Suppressor macrophage (primary cell): ENCODE measurements at regions not wholly inside any gene's neighbourhood (a gene's known extent, or its start where the extent isn't known, plus 50 kb on each side); places are given as distances from the start of the nearest gene placed in this dataset.

ENCODE experiments used
- DNase-seq, 4 experiments: peaks; one replicate each; pipeline ENCODE4 v3.0.0-alpha.2; 2020 to 2022

DNA sequence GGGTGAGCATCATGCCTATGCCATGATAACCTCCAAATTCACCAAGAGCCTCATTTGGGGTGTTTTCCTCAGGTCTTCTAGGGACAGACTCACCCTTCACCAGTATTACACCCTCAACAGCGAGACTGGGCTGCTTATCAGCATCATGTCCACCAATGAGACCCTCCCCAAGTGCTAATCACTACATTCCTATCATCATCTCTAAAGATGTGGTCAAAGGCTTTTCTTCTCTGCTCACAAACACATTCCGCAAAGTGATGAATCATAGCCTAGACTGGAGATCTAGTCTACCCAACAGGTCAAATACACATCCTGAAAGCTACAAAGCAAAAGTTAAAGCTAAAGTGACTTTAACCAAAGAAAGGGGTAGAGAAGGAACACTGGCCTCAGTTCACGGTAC lies 75.3 kb upstream of the C7orf33 start:
- no peak for DNase-seq

DNA sequence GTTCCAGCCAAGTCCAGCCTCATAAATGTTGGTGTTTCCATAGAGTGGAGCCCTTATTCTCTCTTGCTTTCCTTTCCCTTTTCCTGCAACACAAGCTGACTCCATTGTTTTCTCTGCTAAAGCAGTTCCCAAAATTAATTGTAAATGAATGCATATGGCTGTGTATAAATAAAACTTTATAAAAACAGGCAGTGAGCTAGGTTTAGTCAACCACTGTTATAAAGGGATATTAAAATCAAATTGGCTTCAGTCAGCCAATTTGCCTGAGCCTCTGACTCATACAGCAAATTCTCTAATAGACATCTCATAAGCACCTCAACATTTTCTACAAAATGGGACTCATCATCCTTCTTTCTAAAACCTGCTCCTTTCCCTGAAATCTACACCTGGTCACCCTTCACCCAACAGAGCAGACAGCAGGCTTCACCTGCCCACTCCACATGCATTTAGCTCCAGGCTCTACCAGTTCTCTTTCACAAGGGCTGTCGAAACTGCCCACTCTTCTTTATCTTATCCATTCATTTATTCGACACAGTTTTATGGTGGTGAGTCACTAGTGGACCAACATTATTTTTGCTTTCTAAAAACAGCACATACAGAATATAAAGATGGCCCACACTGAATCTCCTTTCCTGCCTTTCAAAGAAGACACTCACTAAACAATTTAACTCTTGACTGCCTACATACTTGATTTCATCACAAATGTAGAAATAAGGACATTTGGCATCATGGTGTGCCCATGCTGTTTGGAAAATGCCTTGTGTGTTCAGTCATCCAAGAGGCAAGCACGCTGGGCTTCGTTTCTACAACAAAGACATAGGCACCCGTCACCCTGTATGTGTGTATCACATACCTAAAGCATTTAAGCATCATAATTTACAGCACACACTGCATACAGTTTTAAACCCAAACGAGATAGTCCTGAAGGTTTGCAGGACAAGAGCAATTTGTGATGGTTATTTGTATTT lies 74.6 kb upstream of the C7orf33 start:
- no peak for DNase-seq

DNA sequence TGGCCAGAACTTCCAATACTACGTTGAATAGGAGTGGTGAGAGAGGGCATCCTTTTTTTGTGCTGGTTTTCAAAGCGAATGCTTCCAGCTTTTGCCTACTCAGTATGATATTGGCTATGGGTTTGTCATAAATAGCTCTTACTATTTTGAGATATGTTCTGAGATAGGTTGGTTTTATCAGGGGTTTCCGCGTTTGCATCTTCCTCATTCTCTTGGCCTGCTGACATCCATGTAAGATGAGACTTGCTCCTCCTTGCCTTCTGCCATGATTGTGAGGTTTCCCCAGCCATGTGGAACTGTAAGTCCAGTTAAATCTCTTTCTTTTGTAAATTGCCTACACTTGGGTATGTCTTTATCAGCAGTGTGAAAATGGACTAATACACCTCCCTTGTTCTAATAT lies 71.2 kb upstream of the C7orf33 start:
- peak in 3 of 4 experiments; percentile 18 to 19 (median 18) for DNase-seq

DNA sequence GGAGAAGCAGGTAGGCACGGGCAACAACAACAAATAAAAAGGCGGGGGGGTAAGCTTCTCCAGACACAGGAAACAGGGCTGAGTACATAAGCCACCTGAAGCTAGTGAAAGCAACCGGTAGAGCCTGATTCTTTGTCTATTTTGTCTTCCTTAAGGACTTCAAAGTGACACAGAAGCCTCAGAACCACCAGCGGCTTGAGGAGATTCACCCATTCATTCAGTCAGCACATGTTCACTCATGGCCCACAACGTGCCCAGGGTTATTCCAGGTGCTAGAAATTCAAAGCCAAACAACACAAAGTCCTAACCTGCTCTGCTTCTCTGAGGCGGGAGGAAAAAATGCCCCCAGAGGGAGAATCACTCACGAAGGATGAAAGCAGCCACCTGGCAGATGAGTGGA lies 69.3 kb upstream of the C7orf33 start:
- no peak for DNase-seq

DNA sequence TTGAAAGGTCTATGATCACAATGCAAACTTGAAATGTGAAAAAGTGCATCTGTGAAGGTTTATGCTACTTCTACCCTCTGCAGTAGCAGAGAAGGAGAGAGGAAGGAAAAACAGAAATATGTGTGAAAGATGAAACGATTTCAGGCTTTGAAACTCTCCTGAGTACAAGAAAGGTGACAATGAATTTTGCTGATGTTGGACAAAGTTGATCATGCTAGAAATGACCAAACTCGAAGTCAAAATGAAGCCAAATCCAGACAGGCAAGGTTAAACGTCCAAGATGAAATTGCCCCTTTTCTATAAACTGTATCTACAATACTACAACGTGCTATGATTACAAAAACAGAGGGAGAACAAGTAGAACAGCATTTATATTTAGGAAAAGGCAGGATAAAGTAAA lies 67.0 kb upstream of the C7orf33 start:
- no peak for DNase-seq

DNA sequence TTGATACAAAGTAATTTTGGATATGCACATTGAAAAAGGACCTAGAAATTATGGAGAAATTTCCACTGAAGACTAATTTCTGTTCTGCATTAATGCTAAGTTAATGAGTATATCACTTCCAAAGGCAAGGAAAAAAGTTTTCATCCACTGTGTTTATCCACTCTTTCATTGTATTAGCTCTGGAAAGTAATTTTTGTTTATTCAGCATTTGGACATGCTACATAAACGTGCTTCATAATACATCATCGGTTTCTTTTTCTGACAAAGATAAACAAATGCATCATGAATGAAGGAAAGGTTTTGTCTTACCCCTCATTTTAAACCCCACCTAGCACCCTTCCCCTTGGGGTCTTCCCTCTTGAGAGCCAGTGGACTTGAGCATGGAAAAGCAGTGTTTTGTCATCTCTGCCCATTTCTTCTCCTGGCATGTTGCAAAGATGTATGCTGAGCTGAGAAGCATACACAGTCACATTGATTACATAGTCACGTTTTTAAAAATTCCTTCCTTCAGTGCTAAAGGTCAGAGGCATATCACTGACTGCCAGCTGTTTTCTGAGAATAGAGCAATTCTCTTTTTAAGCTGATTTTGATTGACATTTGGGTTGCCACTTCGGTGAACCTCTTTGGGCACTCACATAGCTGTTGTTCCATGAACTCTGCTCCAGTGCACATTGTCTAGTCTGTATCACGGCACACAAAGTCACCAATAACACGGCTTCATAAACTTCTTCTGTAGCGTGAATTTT lies 65.9 kb upstream of the C7orf33 start:
- no peak for DNase-seq

DNA sequence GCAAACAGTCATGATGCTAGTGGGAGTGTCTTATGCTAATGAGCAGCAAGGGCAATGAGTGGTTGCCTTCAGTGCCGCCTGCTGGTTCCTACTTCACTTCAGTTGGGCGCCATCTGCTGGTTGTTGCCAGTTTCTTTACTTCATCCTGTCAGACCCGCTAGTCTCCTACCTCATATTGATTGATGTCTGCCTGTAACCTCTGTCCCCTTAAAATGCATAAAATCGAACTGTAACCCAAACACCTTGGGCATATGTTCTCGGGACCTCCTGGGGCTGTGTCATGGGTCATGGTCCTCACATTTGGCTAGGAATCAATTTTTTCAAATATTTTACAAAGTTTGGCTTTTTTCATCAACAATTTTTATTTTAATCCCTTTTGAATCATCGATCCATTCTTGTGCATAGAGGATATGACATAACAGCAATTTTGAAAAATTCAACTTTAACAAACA lies 62.8 kb upstream of the C7orf33 start:
- peak; percentile 91 to 95 (median 92) for DNase-seq

DNA sequence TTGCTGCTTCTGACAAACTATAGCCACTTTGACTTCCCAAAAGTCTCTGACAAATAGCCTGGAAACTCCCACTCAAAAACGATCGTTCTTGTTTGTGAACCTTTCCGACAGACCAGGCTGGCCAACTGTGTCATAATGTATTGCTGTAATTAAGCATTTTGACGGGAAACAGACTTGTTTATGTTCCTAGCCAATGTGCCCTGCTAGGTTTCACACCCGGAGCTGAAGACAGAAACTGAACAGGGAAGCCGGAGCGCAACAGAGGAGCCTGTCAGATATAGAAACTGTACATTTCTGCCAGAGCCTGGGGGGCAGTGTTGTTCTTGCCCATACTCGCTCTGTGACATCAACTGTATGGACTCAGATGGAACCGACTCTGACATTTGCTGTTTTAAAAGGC lies 55.3 kb upstream of the C7orf33 start:
- DNase-seq: peak; percentile 73 to 87 (median 80)

DNA sequence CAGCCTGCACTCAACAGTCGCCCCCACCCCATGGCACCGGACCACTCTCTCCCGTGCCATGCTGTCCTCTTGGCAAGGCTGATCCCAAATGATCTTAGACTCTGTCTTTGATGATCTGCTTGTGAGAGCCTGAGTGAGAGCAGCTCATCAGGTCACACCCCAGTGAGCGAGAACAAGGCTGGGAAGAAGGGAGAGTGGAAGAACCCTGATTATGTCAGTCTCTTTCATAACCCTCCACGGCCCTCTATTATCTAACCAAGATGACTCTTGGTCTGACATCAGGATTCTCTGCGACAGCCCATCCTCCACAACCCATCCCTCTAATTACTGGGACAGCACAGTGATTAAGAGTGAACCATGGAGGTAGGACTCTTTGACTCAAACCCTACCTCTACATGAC lies 53.1 kb upstream of the C7orf33 start:
- peak in 1 of 4 experiments; percentile 4 for DNase-seq

DNA sequence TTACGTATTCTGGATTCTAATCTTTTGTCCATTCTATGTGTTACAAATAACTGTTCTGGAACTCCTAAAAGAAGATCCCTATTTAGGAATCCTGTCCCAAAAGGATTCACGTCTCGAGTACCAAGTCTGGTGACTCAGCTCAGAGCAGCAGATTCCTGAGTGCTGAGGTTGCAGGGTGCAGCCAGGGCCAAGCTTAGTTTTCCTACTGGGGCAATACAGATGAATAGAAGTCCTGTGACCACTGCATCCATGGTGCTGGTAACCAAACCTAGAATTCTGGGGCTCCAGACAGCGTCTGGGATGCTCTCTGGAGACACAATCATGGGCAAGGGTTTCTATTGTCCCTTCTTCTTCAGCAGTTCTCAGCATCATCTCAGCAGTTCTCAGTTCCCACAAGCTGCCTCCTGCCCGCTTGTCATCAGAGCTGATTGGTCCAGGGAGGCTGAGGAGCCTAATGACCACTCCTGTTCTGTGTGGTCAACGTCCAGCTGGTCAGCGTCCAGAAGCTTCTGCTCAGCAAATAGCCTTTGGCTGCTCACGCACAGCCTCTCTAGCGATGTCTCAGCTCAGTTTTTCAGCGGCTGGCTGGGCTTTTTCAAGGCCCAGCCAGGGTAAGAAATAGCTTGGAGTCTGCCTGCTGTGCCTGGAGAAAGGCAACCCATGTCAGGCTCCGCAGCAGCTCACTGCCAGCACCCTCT lies 50.4 kb upstream of the C7orf33 start:
- DNase-seq: no peak
